ENCODE measurements at regions not wholly inside any gene's neighbourhood (a gene's known extent, or its start where the extent isn't known, plus 50 kb on each side); places are given as distances from the start of the nearest gene placed in this dataset.
"Not testable (repeated sequence)": the region's sequence is repeated elsewhere in the genome, so short reads cannot be mapped to it uniquely, and the experiment has no call there.

DNA sequence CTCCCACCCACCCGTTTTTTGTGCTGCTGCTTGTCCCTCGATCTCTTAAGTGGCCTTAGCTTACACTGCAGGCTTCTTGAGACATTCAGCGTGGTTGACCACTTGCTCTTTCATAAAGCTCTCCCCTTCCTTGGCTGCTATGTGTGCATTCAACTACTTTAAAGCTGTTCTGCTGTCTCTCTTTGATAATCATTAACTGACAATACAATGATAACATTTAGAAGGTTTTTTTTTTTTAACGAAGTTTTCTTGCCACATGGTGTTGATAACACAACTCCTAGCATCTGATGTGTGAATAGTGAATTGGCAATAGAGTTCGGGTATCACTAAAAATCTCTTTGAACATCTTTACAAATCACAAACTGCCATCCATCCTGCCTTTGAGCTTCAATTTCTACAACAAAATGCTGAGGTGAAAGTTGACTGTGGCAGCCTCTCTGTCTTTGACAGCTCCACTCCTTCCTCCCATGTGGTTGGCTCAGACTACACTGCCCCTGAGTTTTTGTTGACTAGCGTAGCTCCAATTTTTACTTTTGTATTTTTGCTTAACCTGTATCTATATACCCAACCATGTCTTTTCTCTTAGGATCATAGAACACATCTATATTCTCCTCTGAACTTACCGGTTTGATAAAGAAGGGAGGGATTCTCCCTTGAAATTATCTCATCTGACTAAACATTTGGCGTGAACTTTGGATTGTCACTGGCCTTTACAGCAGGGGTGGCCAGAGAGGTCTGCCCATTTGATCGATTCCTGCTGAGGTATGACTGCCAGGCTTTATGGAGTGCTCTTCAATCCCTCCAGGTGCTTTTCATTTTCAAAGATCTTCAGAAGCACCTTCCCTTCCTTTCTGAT lies 409.4 kb upstream of the CD180 start:
- no peak for DNase-seq (ENCODE audit: low read depth in 4 of 4, low spot score in 1 of 4)

- DNase-seq (ENCODE audit: low read depth in 4 of 4, low spot score in 1 of 4) = no peak
These were observed 394.9 kb upstream of the CD180 start for GRCh38 chr5:67591491-67591890.

DNA sequence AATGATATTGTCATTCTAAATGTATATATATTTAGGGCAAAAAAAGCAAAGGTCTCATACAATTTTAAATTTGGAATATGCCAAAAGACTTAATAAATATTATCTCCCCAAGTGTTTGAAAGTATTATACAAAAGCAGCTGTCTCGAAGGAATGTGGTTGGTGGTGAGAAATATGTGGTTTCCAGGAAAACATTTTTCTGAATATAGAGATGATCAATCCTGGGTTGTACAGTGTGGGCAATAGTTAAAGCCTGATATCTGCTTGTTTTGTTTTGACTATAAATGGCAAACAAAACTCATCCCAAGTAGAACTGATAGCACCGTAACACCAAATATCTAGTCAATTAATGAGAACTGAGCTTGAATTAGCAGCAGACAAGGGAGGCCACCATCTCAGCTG lies 391.8 kb upstream of the CD180 start:
- DNase-seq (ENCODE audit: low read depth in 4 of 4, low spot score in 1 of 4) = no peak

GRCh38 chr5:67581203-67581602 lies 384.6 kb upstream of the CD180 start:
- no peak for DNase-seq (ENCODE audit: low read depth in 4 of 4, low spot score in 1 of 4)

DNA sequence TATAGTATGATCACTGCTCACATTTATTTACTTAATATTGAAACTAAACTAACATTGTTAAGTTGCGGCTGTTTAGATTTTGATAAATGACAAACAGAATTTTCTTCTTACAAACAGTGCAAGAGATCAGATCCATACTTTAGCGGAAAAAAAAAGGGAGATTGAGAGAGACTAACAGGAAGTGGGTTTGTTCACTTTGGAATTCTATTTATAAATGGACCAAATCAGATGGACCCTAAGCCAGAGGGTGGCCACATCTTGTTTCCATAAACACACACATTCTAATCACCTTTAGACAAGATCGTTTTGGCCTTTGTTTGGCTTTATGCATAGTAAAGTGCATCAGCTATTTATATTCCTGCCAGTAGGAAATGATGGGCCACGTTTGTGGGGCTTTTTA lies 381.4 kb upstream of the CD180 start:
- no peak for DNase-seq (ENCODE audit: low read depth in 4 of 4, low spot score in 1 of 4)

- no peak for DNase-seq (ENCODE audit: low read depth in 4 of 4, low spot score in 1 of 4)
These were observed 380.8 kb upstream of the CD180 start for GRCh38 chr5:67577424-67577823.

- DNase-seq (ENCODE audit: low read depth in 4 of 4, low spot score in 1 of 4) = no peak
These were observed 379.5 kb upstream of the CD180 start for GRCh38 chr5:67576112-67576511.

DNA sequence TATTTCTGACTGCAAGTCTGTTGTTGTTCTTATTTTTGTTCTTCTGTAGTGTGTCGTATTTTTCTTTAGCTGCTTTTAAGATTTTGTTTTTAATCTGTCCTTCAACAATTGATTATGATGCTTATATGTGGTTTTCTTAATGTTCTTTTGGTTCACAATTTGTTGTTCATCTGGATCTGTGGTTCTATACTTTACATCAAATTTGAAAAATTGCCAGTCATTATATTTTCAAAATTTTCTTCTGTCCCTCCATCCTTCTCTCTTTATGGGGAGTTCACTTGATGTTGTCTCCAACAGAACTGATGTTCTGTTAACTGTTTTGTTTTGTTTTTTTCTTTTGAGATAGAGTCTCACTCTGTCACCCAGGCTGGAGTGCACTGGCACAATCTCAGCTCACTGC lies 378.5 kb upstream of the CD180 start:
- no peak for DNase-seq (ENCODE audit: low read depth in 4 of 4, low spot score in 1 of 4)

DNA sequence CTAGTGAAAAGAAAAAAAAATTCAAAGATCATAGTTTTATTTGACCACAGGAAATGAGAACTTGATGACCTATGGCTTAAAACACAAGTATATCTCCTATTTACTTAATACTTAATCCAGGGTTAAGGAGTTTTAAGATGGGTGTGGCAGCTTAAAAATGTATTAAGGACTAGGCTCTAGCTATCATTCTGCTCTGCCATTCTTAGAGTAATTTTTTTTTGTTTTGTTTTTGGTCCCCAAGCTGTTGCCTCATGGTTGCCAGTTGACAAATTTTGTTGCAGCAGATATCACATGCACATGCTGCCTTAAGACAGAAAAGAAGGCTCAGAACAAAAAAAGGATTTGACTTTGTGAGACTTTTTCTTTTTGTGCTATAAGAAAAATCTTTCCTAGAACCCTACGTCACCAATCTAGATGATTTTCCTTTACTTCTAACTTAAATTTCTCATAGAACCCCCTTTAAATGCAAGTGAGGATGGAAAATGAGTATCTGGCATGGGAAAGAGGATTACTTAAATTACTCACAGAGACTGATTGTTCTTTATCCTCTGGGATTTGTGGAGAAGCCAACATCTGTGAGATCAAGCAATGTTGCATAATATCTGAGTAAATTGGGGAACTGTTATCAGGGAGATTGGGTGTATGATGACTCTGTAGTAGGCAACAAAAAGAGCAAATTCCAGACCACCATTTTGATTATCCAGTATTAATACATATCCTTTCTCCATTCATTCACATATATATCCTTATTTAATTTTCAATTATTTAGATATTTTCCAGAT lies 364.7 kb upstream of the CD180 start:
- DNase-seq (ENCODE audit: low read depth in 4 of 4, low spot score in 1 of 4) = no peak

DNA sequence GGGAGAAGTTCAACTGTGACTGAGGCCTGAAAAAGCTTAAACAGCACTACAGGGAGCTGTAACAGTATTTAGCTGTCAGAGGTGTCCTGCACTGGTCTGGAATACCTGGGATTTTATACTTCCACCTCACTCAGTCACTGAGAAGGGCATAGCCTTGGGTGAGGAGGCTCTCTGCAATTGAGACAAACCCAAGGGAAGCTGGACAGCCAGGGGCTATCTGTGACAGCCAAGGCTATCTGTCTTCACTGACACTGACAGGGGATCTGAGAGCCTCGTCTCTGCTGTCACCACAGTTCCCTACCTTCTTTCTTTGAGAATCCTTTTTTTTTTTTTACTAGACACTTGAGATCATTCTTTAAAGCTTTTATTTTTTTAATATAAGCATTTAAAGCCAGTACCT lies 356.2 kb upstream of the CD180 start:
- no peak for DNase-seq (ENCODE audit: low read depth in 4 of 4, low spot score in 1 of 4)

DNA sequence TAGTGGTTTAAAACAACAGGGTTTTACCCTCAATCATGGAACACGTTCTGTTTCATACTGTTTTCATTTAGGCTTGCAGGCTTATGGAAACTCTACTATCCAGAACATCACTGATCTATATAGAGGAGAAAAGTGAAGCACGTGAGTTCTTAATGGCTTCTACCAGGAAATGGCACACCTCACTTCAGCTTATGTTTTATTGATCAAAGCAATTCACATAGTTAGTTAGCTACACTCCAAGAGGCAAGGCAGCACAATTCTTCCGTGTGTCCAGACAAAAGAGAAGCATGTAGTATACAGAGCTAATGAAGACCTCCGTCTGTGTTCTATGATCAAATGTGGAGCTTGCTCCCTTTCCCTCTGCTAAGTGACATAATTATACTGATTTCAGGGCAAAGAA lies 353.3 kb upstream of the CD180 start:
- no peak for DNase-seq (ENCODE audit: low read depth in 4 of 4, low spot score in 1 of 4)

- DNase-seq (ENCODE audit: low read depth in 4 of 4, low spot score in 1 of 4) = no peak
These were observed 352.7 kb upstream of the CD180 start for GRCh38 chr5:67549296-67549618.

DNA sequence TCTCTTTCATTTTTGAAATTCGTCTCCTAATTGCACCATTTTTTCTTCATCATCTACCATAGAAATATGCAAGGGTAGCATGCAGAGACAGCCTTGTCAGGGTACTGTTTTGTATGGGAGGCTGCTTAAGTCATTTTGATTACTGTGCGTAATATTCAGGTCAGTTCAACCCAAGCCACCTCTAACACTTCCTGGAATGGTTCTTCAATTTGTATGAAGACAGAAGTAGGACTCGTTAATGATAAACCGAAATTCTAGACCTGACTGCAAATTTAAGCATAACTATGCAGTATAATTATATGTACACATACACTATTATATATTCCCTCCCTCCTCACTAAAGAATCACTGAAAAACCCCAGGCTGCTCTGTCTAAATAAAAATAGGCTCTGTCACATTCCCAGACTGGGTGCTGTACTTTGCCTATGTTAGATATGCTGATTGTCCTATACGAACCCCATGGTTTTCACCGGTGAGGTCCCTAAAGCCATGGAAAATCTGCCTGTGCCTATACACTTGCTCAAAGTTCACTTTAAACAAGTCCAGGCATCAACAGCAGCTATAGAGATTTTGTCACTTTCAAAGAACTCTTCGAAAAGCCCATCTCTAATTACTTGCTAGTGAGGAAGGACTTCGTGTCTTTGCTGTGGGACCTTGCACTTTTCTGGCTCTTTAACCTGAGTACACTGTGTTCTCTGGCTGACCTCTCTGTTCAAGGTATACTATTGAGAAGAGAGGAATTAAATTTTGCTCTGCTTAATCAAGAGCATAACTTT lies 352.1 kb upstream of the CD180 start:
- DNase-seq (ENCODE audit: low read depth in 4 of 4, low spot score in 1 of 4) = no peak

- no peak for DNase-seq (ENCODE audit: low read depth in 4 of 4, low spot score in 1 of 4)
These were observed 351.1 kb upstream of the CD180 start for GRCh38 chr5:67547682-67548081.

- not testable (repeated sequence) for DNase-seq (ENCODE audit: low read depth in 4 of 4, low spot score in 1 of 4)
These were observed 348.3 kb upstream of the CD180 start for GRCh38 chr5:67544942-67545341.

DNA sequence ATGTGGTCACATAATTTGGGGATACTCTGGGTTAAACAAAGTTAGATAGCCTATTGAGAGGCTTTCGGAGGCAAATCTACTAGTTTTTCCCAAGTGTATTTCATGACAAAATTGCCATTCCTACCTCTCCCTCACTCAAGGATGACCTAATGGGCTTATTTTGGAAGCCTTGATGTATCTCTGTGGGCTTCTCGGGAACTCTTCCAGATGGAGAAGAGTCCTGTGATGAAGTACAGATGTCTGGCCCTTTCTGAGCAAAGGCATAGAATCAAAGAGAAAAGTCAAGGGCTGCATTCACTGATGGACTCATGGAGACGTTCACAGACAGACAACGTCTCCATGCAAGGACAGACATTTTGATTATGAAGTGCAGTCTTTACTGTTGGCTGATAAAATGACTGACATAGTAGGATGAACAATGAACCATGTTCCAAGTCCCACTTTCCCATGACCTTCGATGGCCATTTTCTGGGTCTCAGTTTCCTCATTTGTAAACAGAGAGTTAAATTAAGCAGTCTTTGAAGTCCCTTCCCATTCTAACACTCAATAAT lies 347.2 kb upstream of the CD180 start:
- DNase-seq (ENCODE audit: low read depth in 4 of 4, low spot score in 1 of 4) = no peak

DNA sequence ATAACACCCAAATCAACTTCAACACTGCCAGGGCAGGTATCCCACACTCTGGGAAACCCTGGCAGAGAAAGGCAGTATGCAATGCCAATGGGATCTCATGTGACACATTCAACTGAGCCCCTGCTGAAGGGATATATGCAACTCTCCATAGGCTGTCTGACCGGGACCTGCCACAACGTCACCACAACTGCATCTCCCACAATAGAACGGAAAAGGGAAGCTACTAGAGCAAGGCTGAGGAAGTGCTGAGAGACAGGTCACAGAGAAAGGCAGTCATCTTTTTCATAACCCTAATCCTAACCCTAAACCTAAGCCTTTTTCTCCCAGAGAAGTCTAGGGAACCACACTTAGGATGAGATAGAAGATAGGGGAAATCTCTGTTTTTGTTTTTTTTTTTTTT lies 345.9 kb upstream of the CD180 start:
- DNase-seq (ENCODE audit: low read depth in 4 of 4, low spot score in 1 of 4) = no peak

- no peak for DNase-seq (ENCODE audit: low read depth in 4 of 4, low spot score in 1 of 4)
These were observed 345.3 kb upstream of the CD180 start for GRCh38 chr5:67541875-67542274.

- DNase-seq (ENCODE audit: low read depth in 4 of 4, low spot score in 1 of 4) = no peak
These were observed 342.4 kb upstream of the CD180 start for GRCh38 chr5:67538855-67539506.

- DNase-seq (ENCODE audit: low read depth in 4 of 4, low spot score in 1 of 4) = no peak
These were observed 341.0 kb upstream of the CD180 start for GRCh38 chr5:67537439-67538148.
